H9 (cell line): ENCODE measurements at regions not wholly inside any gene's neighbourhood (a gene's known extent, or its start where the extent isn't known, plus 50 kb on each side); places are given as distances from the start of the nearest gene placed in this dataset.
"Not testable (repeated sequence)": the region's sequence is repeated elsewhere in the genome, so short reads cannot be mapped to it uniquely, and the experiment has no call there.

Experiments
- DNase-seq: peaks from one replicate; pipeline ENCODE4 v3.0.0-alpha.2; 2017
- H2AFZ ChIP-seq: one replicate; pipeline ENCODE4 v1.6.1; 2013; ENCODE audit warnings: mild to moderate bottlenecking, low read length, control low read depth, moderate library complexity
- H2AK5ac ChIP-seq: 2 replicates; pipeline ENCODE4 v1.6.1; 2013; ENCODE audit warnings: low read length, control low read depth, mixed read lengths; ENCODE audit not compliant: insufficient read length
- H2BK120ac ChIP-seq: one replicate; pipeline ENCODE4 v1.6.1; 2013; ENCODE audit warnings: low read depth, mild to moderate bottlenecking, low read length, control low read depth, inconsistent platforms; ENCODE audit not compliant: poor library complexity, severe bottlenecking
- H2BK12ac ChIP-seq: 2 replicates; pipeline ENCODE4 v1.6.1; 2013; ENCODE audit warnings: low read length, control low read depth, mixed read lengths, low read depth; ENCODE audit not compliant: insufficient read length
- H2BK15ac ChIP-seq: 2 replicates; pipeline ENCODE4 v1.6.1; 2013; ENCODE audit warnings: low read depth, low read length, control low read depth
- H2BK20ac ChIP-seq: one replicate; pipeline ENCODE4 v1.6.1; 2013; ENCODE audit warnings: low read depth, mild to moderate bottlenecking, low read length, control low read depth, inconsistent platforms; ENCODE audit not compliant: poor library complexity, severe bottlenecking
- H2BK5ac ChIP-seq: 2 replicates; pipeline ENCODE4 v1.6.1; 2013; ENCODE audit warnings: low read length, control low read depth, mixed read lengths; ENCODE audit not compliant: insufficient read length
- H3K14ac ChIP-seq: 2 replicates; pipeline ENCODE4 v1.6.1; 2013; ENCODE audit warnings: low read length, control low read depth; ENCODE audit not compliant: insufficient read depth
- H3K18ac ChIP-seq: 2 replicates; pipeline ENCODE4 v1.6.1; 2013; ENCODE audit warnings: low read depth, mild to moderate bottlenecking, mixed read lengths, low read length, control low read depth; ENCODE audit not compliant: insufficient read length
- H3K23ac ChIP-seq: 2 replicates; pipeline ENCODE4 v1.6.1; 2013; ENCODE audit warnings: low read length, control low read depth, mixed read lengths, low read depth; ENCODE audit not compliant: insufficient read length
- H3K23me2 ChIP-seq: 2 replicates; pipeline ENCODE4 v1.6.1; 2013; ENCODE audit warnings: low read depth, mild to moderate bottlenecking, mixed read lengths, low read length, control low read depth; ENCODE audit not compliant: insufficient read length, poor library complexity, severe bottlenecking
- H3K27ac ChIP-seq: 2 replicates; pipeline ENCODE4 v1.5.1; 2013; ENCODE audit warnings: low read length, control low read depth, mixed read lengths, low read depth; ENCODE audit not compliant: insufficient read length
- H3K27me3 ChIP-seq: 2 replicates; pipeline ENCODE4 v1.6.1; 2013; ENCODE audit warnings: low read length, control low read depth, inconsistent platforms; ENCODE audit not compliant: insufficient read depth
- H3K4ac ChIP-seq: 2 replicates; pipeline ENCODE4 v1.6.1; 2013; ENCODE audit warnings: low read depth, mild to moderate bottlenecking, control low read depth, inconsistent platforms, low read length, moderate library complexity
- H3K4me1 ChIP-seq: 2 replicates; pipeline ENCODE4 v1.6.1; 2013; ENCODE audit warnings: low read length, control low read depth, inconsistent platforms; ENCODE audit not compliant: insufficient read depth
- H3K4me2 ChIP-seq: 2 replicates; pipeline ENCODE4 v1.6.1; 2013; ENCODE audit warnings: low read length, control low read depth, mixed read lengths; ENCODE audit not compliant: insufficient read length, insufficient read depth
- H3K56ac ChIP-seq: 2 replicates; pipeline ENCODE4 v1.6.1; 2013; ENCODE audit warnings: low read depth, mild to moderate bottlenecking, mixed read lengths, low read length, control low read depth; ENCODE audit not compliant: insufficient read length
- H3K79me1 ChIP-seq: 2 replicates; pipeline ENCODE4 v1.6.1; 2013; ENCODE audit warnings: low read depth, mild to moderate bottlenecking, moderate library complexity, low read length, control low read depth, inconsistent platforms; ENCODE audit not compliant: insufficient read depth, poor library complexity, severe bottlenecking
- H3K79me2 ChIP-seq: 2 replicates; pipeline ENCODE4 v1.6.1; 2013; ENCODE audit warnings: low read length, control low read depth, inconsistent platforms; ENCODE audit not compliant: insufficient read depth
- H3K9ac ChIP-seq: 2 replicates; pipeline ENCODE4 v1.6.1; 2013; ENCODE audit warnings: low read length, control low read depth, mixed read lengths; ENCODE audit not compliant: insufficient read length; ENCODE audit errors: extremely low read depth
- H3K9me3 ChIP-seq: one replicate; pipeline ENCODE4 v1.6.1; 2013; ENCODE audit warnings: low read depth, low read length, inconsistent platforms; ENCODE audit not compliant: control insufficient read depth
- H3T11ph ChIP-seq: one replicate; pipeline ENCODE4 v1.6.1; 2013; ENCODE audit warnings: mild to moderate bottlenecking, low read length, control low read depth, inconsistent platforms
- H4K20me1 ChIP-seq: one replicate; pipeline ENCODE4 v1.6.1; 2013; ENCODE audit not compliant: control insufficient read depth, insufficient read length, insufficient read depth
- H4K5ac ChIP-seq: 2 replicates; pipeline ENCODE4 v1.6.1; 2013; ENCODE audit warnings: low read depth, mild to moderate bottlenecking, mixed read lengths, low read length, control low read depth; ENCODE audit not compliant: insufficient read length
- H4K8ac ChIP-seq: replicated peaks from 2 replicates; pipeline ENCODE4 v1.6.1; 2013; ENCODE audit warnings: low read length, control low read depth, mixed read lengths, low read depth; ENCODE audit not compliant: insufficient read length
- H4K91ac ChIP-seq: 2 replicates; pipeline ENCODE4 v1.6.1; 2013; ENCODE audit warnings: low read depth, mild to moderate bottlenecking, moderate library complexity, mixed read lengths, low read length, control low read depth; ENCODE audit not compliant: insufficient read length
- H3K27ac Mint-ChIP-seq, 3 experiments: 2 replicates in 2 of 3; 3 replicates in 1 of 3; pipeline ENCODE4 v1.8.0; 2020 to 2021; ENCODE audit warnings: mixed read lengths in 3 of 3, mild to moderate bottlenecking in 1 of 3, moderate library complexity in 1 of 3
- H3K27me3 Mint-ChIP-seq: 2 replicates; pipeline ENCODE4 v1.8.0; 2021; ENCODE audit warnings: low read depth, mild to moderate bottlenecking, moderate library complexity, mixed read lengths
- H3K36me3 Mint-ChIP-seq, 3 experiments: 2 replicates in 2 of 3; 3 replicates in 1 of 3; pipeline ENCODE4 v1.8.0; 2020 to 2021; ENCODE audit warnings: low read depth in 3 of 3, mixed read lengths in 3 of 3; ENCODE audit not compliant: insufficient read depth in 1 of 3
- H3K4me1 Mint-ChIP-seq, 2 experiments: 2 replicates each; pipeline ENCODE4 v1.8.0; 2020; ENCODE audit warnings: mixed read lengths in 2 of 2
- H3K4me3 Mint-ChIP-seq, 2 experiments: 2 replicates in 1 of 2; 3 replicates in 1 of 2; pipeline ENCODE4 v1.8.0; 2020 to 2021; ENCODE audit warnings: mild to moderate bottlenecking in 2 of 2, mixed read lengths in 2 of 2, moderate library complexity in 1 of 2
- H3K9me3 Mint-ChIP-seq, 2 experiments: 2 replicates in 1 of 2; 3 replicates in 1 of 2; pipeline ENCODE4 v1.8.0; 2020; ENCODE audit warnings: mild to moderate bottlenecking in 2 of 2, mixed read lengths in 2 of 2, moderate library complexity in 1 of 2
- CTCF ChIP-seq: fragments of 200-600 bp; sonication (generic); conservative IDR thresholded peaks from 3 replicates; pipeline ENCODE4 v1.8.0; 2021; ENCODE audit warnings: antibody characterized with exemption, mild to moderate bottlenecking
- WGBS: extraction: QIAGEN DNeasy Blood & Tissue Kit; methylation state at CpG from one replicate; pipeline ENCODE4 v1.1.7; 2013; ENCODE audit warnings: missing lambda C conversion rate, low lambda C conversion rate, mixed read lengths; ENCODE audit not compliant: insufficient read length; ENCODE audit errors: extremely low coverage; 5-methylcytosine and 5-hydroxymethylcytosine counted together

- no peak for DNase-seq
- no CpG with 5 or more reads among the region's 4 CpGs for WGBS
- H3K27ac ChIP-seq, result no peak overlapping the region
- H3K4me1 Mint-ChIP-seq, result no peaks in the 10 kb centered on the region; a peak in 1 of 4 replicates
- H3K27ac Mint-ChIP-seq, result no peak overlapping the region
- H2AFZ ChIP-seq, result no peak overlapping the region
- no peak overlapping the region for H4K8ac ChIP-seq
- no peaks in the 10 kb centered on the region for H3K27me3 ChIP-seq
- no peaks in the 10 kb centered on the region for H4K20me1 ChIP-seq
- no peaks in the 10 kb centered on the region for H3K36me3 Mint-ChIP-seq
- no peak overlapping the region for H3K9ac ChIP-seq
- no peak overlapping the region for H4K5ac ChIP-seq
- TF ChIP-seq CTCF, result no peak
- H3K23me2 ChIP-seq, result no peaks in the 10 kb centered on the region
- no peak overlapping the region for H2BK120ac ChIP-seq
- no peaks in the 10 kb centered on the region for H3K4me1 ChIP-seq
- no peak overlapping the region for H3T11ph ChIP-seq
- no peak overlapping the region for H2BK5ac ChIP-seq
- H3K56ac ChIP-seq, result no peak overlapping the region
- no peak overlapping the region for H2AK5ac ChIP-seq
- peaks cover 3 to 11% of the 10 kb centered on the region in 2 experiments; a peak in 2 of 5 replicates for H3K9me3 Mint-ChIP-seq
- H2BK15ac ChIP-seq, result no peak overlapping the region
- H3K14ac ChIP-seq, result no peak overlapping the region
- no peak overlapping the region for H4K91ac ChIP-seq
- H3K4me3 Mint-ChIP-seq, result no peak overlapping the region
- H3K79me1 ChIP-seq, result no peaks in the 10 kb centered on the region
- no peaks in the 10 kb centered on the region for H3K27me3 Mint-ChIP-seq
- no peak overlapping the region for H3K18ac ChIP-seq
- no peaks in the 10 kb centered on the region for H3K9me3 ChIP-seq
- H2BK20ac ChIP-seq, result no peak overlapping the region
- H2BK12ac ChIP-seq, result no peak overlapping the region
- no peak overlapping the region for H3K4ac ChIP-seq
- H3K79me2 ChIP-seq, result no peaks in the 10 kb centered on the region
- no peak overlapping the region for H3K23ac ChIP-seq
- H3K4me2 ChIP-seq, result no peak overlapping the region
Observed at GRCh38 chr3:90184861-90185260, 1077.4 kb downstream of the EPHA3 start.

GRCh38 chr3:90197383-90197782, 1090.0 kb downstream of the EPHA3 start:
- H3K4me1 Mint-ChIP-seq, H3K27ac Mint-ChIP-seq, H2BK120ac ChIP-seq, H3K27me3 ChIP-seq, H3K4me3 Mint-ChIP-seq, H2BK5ac ChIP-seq, DNase-seq, H2AFZ ChIP-seq, H3K79me1 ChIP-seq, H3K23ac ChIP-seq, H4K91ac ChIP-seq, H3K79me2 ChIP-seq, H2BK12ac ChIP-seq, H3K18ac ChIP-seq, H4K5ac ChIP-seq, H4K20me1 ChIP-seq, H3K27me3 Mint-ChIP-seq, H3K9me3 ChIP-seq, H2BK15ac ChIP-seq, H2AK5ac ChIP-seq, H3K27ac ChIP-seq, H3K4ac ChIP-seq, H3K56ac ChIP-seq, H4K8ac ChIP-seq, H3K9ac ChIP-seq, H3K36me3 Mint-ChIP-seq, H3K4me2 ChIP-seq, H3K14ac ChIP-seq, H2BK20ac ChIP-seq, H3K4me1 ChIP-seq, H3K23me2 ChIP-seq, H3T11ph ChIP-seq: not testable (repeated sequence)
- H3K9me3 Mint-ChIP-seq, result peaks cover 34 to 47% of the 10 kb centered on the region in 2 experiments
- WGBS, result no CpG with 5 or more reads among the region's 4 CpGs
